B cell (primary cell): ENCODE measurements at regions not wholly inside any gene's neighbourhood (a gene's known extent, or its start where the extent isn't known, plus 50 kb on each side); places are given as distances from the start of the nearest gene placed in this dataset.

ENCODE experiments used
- ATAC-seq: fragments of 200-7000 bp; cut with Tn5 transposase; one replicate; pipeline ENCODE4 v1.10.0; 2021; ENCODE audit warnings: low read depth, mild to moderate bottlenecking, moderate number of reproducible peaks, moderate library complexity
- CTCF ChIA-PET: fragments of 350-600 bp; sonication (Branson Sonifier 250); formaldehyde crosslinking; loops from one replicate; lab custom pipeline; 2021; ENCODE audit warnings: antibody characterized with exemption, inconsistent platforms; lab: Charles Lee
- POLR2A ChIA-PET: fragments of 350-600 bp; sonication (Branson Sonifier 250); formaldehyde crosslinking; loops from one replicate; lab custom pipeline; 2021; ENCODE audit warnings: antibody characterized with exemption; lab: Charles Lee
- DNase-seq: peaks from one replicate; pipeline ENCODE4 v3.0.0; 2013
- H2AFZ ChIP-seq: 2 replicates; pipeline ENCODE4 v1.6.1; 2012; ENCODE audit warnings: mild to moderate bottlenecking, low read depth, low read length; ENCODE audit not compliant: insufficient read depth, poor library complexity, severe bottlenecking
- H3K27ac ChIP-seq, 2 donors: 1 replicate in 1 of 2; 2 replicates in 1 of 2; pipeline ENCODE4 v1.5.1; 2012 to 2013; ENCODE audit warnings: low read length in 2 of 2, mild to moderate bottlenecking in 2 of 2, moderate library complexity in 1 of 2
- H3K27me3 ChIP-seq, 4 experiments: fragments of 200-600 bp in 1 of 4; sonication (generic) in 1 of 4; replicated peaks in 1 of 4; 1 replicate in 2 of 4; 2 replicates in 2 of 4; pipeline versions ENCODE4 v1.6.1 to v1.7.0; 2013 to 2016; ENCODE audit warnings: low read length in 3 of 4, mild to moderate bottlenecking in 2 of 4, mixed read lengths in 1 of 4, moderate library complexity in 1 of 4; ENCODE audit not compliant: insufficient read depth in 4 of 4, control insufficient read depth in 3 of 4; ENCODE audit errors: control extremely low read depth in 1 of 4
- H3K36me3 ChIP-seq, 2 experiments: replicated peaks in 1 of 2; 1 replicate in 1 of 2; 2 replicates in 1 of 2; pipeline versions ENCODE4 v1.6.1 to v1.7.1; 2013; ENCODE audit warnings: low read length in 1 of 2; ENCODE audit not compliant: insufficient read depth in 2 of 2, control insufficient read depth in 1 of 2; ENCODE audit errors: control extremely low read depth in 1 of 2, extremely low read depth in 1 of 2
- H3K4me1 ChIP-seq, 2 donors: fragments of 200-600 bp in 1 of 2; sonication (generic) in 1 of 2; 1 replicate in 1 of 2; 2 replicates in 1 of 2; pipeline versions ENCODE4 v1.5.1 to v1.6.1; 2013 to 2017; ENCODE audit warnings: low read length in 2 of 2; ENCODE audit not compliant: control insufficient read depth in 2 of 2, insufficient read depth in 2 of 2
- H3K4me2 ChIP-seq: replicated peaks from 2 replicates; pipeline ENCODE3; 2012; ENCODE audit warnings: mild to moderate bottlenecking, low read depth, low read length; ENCODE audit not compliant: poor library complexity, severe bottlenecking
- H3K4me3 ChIP-seq, 5 experiments: fragments of 200-600 bp in 1 of 5; sonication (generic) in 1 of 5; 1 replicate in 3 of 5; 2 replicates in 2 of 5; pipeline versions ENCODE4 v1.5.1 to v1.7.0; 2011 to 2016; ENCODE audit warnings: low read length in 4 of 5, mild to moderate bottlenecking in 4 of 5, low read depth in 2 of 5, control low read depth in 1 of 5, moderate library complexity in 1 of 5; ENCODE audit not compliant: insufficient read depth in 1 of 5; ENCODE audit errors: control extremely low read depth in 1 of 5, extremely low read depth in 1 of 5
- H3K79me2 ChIP-seq: fragments of 200-600 bp; sonication (generic); one replicate; pipeline ENCODE4 v1.6.0; 2016; ENCODE audit warnings: low read length; ENCODE audit not compliant: control insufficient read depth, insufficient read depth
- H3K9ac ChIP-seq: fragments of 200-600 bp; sonication (generic); 2 replicates; pipeline ENCODE4 v1.6.1; 2017; ENCODE audit warnings: mild to moderate bottlenecking, low read length, moderate library complexity
- H3K9me3 ChIP-seq, 3 donors: one replicate each; pipeline versions ENCODE4 v1.6.1 to v1.7.1; 2013; ENCODE audit warnings: low read length in 2 of 3; ENCODE audit not compliant: control insufficient read depth in 2 of 3, insufficient read depth in 1 of 3; ENCODE audit errors: control extremely low read depth in 1 of 3
- H4K20me1 ChIP-seq: 2 replicates; pipeline ENCODE4 v1.6.0; 2012; ENCODE audit warnings: mild to moderate bottlenecking, low read length; ENCODE audit not compliant: insufficient read depth, control insufficient read depth, poor library complexity, severe bottlenecking
- H3K27ac Mint-ChIP-seq: one replicate; pipeline ENCODE4 v1.8.0; 2021; ENCODE audit warnings: mixed read lengths
- H3K27me3 Mint-ChIP-seq: one replicate; pipeline ENCODE4 v1.8.0; 2021; ENCODE audit warnings: mixed read lengths
- H3K4me1 Mint-ChIP-seq: one replicate; pipeline ENCODE4 v1.8.0; 2021; ENCODE audit warnings: mixed read lengths
- H3K4me3 Mint-ChIP-seq: one replicate; pipeline ENCODE4 v1.8.0; 2021; ENCODE audit warnings: mixed read lengths
- H3K9me3 Mint-ChIP-seq: one replicate; pipeline ENCODE4 v1.8.0; 2022; ENCODE audit warnings: mixed read lengths; ENCODE audit not compliant: insufficient read depth
- EZH2 ChIP-seq: IDR thresholded peaks from 2 replicates; pipeline ENCODE4 v1.6.1; 2012; ENCODE audit warnings: borderline replicate concordance, low read depth, mild to moderate bottlenecking, moderate library complexity, low read length; ENCODE audit not compliant: insufficient read depth, poor library complexity, severe bottlenecking
- WGBS: methylation state at CpG from one replicate; pipeline ENCODE4 v1.1.5; 2013; ENCODE audit warnings: missing lambda C conversion rate; ENCODE audit not compliant: insufficient coverage; 5-methylcytosine and 5-hydroxymethylcytosine counted together
- intact Hi-C: fragments of 100-400 bp; cut with micrococcal nuclease; formaldehyde crosslinking; loops from one replicate; pipeline ENCODE4 v1.10.0; 2022
- TF ChIP-seq, protein P1 (sequence below): fragments of 200-600 bp; IDR thresholded peaks from one replicate; pipeline ENCODE4 v1.8.0; 2022; ENCODE audit warnings: antibody characterized with exemption, mild to moderate bottlenecking

DNA sequence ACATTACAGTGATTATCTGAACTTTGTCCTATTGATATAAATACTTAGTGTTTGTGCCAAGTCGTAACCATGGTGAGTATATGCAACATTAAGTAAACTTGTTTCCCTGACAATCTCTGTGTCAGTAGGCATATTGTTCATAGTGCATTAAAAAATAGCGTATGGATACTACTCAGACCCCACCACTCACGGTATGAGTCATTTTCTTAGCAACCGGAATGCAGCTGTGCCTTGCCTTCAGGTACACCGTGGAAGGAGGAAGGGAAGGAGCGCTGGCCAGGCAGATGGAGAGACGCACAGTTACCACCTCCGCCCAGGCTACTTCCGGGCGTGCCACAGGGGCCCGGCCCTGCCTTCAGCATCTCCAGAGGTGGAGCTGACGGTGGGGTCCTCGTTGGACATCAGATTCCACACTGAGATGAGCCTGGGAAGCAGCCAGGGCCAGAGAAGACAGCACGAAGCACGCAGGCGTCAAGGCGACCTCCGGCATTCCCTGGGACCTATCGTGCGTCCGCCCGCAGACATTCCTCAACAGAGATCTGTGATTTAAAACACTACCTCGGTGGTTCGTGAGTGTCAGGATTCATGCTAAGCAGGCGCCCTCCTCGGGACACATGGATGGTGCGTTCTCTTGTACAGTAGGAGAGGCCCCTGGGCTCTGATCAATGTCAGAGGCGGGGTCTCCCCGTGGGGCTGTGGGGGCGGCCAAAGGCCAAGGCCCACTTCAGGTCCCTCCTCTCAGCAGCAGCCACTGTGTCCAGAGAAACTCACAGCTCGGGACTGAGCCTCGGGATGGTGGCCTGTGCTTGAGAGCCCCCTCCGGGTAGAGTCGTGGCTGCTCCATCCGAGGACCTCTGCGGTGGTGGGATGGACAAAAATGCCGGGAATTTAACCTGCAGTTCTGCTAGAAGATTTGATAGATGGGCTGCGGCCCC, 82.2 kb upstream of the HDAC4 start:
- intact Hi-C loops: no loop called here
- Mint-ChIP-seq H3K4me3 (no peak overlapping the region), H3K27me3 (peaks cover 5% of the 10 kb centered on the region), H3K4me1 (no peaks in the 10 kb centered on the region), H3K9me3 (no peaks in the 10 kb centered on the region), H3K27ac (no peak overlapping the region)
- Histone ChIP-seq H3K4me1 (no peaks in the 10 kb centered on the region), H3K27ac (no peak overlapping the region), H2AFZ (no peak overlapping the region), H3K9me3 (no peaks in the 10 kb centered on the region), H3K27me3 (no peaks in the 10 kb centered on the region), H3K79me2 (no peaks in the 10 kb centered on the region), H3K36me3 (no peaks in the 10 kb centered on the region), H4K20me1 (no peaks in the 10 kb centered on the region), H3K9ac (no peak overlapping the region), H3K4me2 (no peak overlapping the region), H3K4me3 (no peak overlapping the region)
- DNase-seq (no peak), ATAC-seq (no peak)
- no peak for TF ChIP-seq EZH2
- TF ChIP-seq, protein P1, sequence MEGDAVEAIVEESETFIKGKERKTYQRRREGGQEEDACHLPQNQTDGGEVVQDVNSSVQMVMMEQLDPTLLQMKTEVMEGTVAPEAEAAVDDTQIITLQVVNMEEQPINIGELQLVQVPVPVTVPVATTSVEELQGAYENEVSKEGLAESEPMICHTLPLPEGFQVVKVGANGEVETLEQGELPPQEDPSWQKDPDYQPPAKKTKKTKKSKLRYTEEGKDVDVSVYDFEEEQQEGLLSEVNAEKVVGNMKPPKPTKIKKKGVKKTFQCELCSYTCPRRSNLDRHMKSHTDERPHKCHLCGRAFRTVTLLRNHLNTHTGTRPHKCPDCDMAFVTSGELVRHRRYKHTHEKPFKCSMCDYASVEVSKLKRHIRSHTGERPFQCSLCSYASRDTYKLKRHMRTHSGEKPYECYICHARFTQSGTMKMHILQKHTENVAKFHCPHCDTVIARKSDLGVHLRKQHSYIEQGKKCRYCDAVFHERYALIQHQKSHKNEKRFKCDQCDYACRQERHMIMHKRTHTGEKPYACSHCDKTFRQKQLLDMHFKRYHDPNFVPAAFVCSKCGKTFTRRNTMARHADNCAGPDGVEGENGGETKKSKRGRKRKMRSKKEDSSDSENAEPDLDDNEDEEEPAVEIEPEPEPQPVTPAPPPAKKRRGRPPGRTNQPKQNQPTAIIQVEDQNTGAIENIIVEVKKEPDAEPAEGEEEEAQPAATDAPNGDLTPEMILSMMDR: no peak
- WGBS: 94% methylated on average over 30 of the region's 38 CpGs
- POLR2A ChIA-PET: no interaction called here
- CTCF ChIA-PET: no interaction called here

- 88% methylated on average over 4 of the region's 5 CpGs for WGBS
- Histone ChIP-seq H3K4me3 (no peak overlapping the region), H3K79me2 (no peaks in the 10 kb centered on the region), H3K27me3 (no peaks in the 10 kb centered on the region), H3K4me1 (no peaks in the 10 kb centered on the region), H3K9ac (no peak overlapping the region), H2AFZ (no peak overlapping the region), H3K4me2 (no peak overlapping the region), H3K27ac (no peak overlapping the region), H3K36me3 (no peaks in the 10 kb centered on the region), H4K20me1 (no peaks in the 10 kb centered on the region), H3K9me3 (no peaks in the 10 kb centered on the region)
- intact Hi-C loops: no loop called here
- TF ChIP-seq EZH2: no peak
- TF ChIP-seq, protein P1: no peak
- DNase-seq (no peak), ATAC-seq (no peak)
- no peak overlapping the region for H3K4me3 Mint-ChIP-seq
- POLR2A ChIA-PET: no interaction called here
- H3K27me3 Mint-ChIP-seq: peaks cover 6% of the 10 kb centered on the region
- no peaks in the 10 kb centered on the region for H3K4me1 Mint-ChIP-seq
- H3K27ac Mint-ChIP-seq: no peak overlapping the region
- CTCF ChIA-PET: no interaction called here
- no peaks in the 10 kb centered on the region for H3K9me3 Mint-ChIP-seq
Observed at GRCh38 chr2:239479471-239479870, 78.7 kb upstream of the HDAC4 start.
